Endodermal cell (in vitro differentiated cells): ENCODE measurements at regions not wholly inside any gene's neighbourhood (a gene's known extent, or its start where the extent isn't known, plus 50 kb on each side); places are given as distances from the start of the nearest gene placed in this dataset.

Experiments
- DNase-seq: peaks from one replicate; pipeline ENCODE4 v3.0.0-alpha.2; 2017
- H3K27ac ChIP-seq: 2 replicates; pipeline ENCODE4 v1.5.1; 2013; ENCODE audit warnings: mild to moderate bottlenecking, low read depth, low read length, moderate library complexity
- H3K27me3 ChIP-seq: 2 replicates; pipeline ENCODE4 v1.6.1; 2013; ENCODE audit warnings: mild to moderate bottlenecking, low read length, moderate library complexity; ENCODE audit not compliant: insufficient read depth, control insufficient read depth, poor library complexity, severe bottlenecking
- H3K36me3 ChIP-seq: 2 replicates; pipeline ENCODE4 v1.7.0; 2013; ENCODE audit warnings: mild to moderate bottlenecking, low read length, moderate library complexity; ENCODE audit not compliant: control insufficient read depth, insufficient read depth
- H3K4me1 ChIP-seq: one replicate; pipeline ENCODE4 v1.7.0; 2013; ENCODE audit warnings: low read length; ENCODE audit not compliant: control insufficient read depth, insufficient read depth
- H3K4me3 ChIP-seq: 2 replicates; pipeline ENCODE4 v1.5.1; 2013; ENCODE audit warnings: mild to moderate bottlenecking, low read length, moderate library complexity
- H3K9ac ChIP-seq: 2 replicates; pipeline ENCODE4 v1.6.1; 2013; ENCODE audit warnings: mild to moderate bottlenecking, low read length, moderate library complexity; ENCODE audit not compliant: poor library complexity, severe bottlenecking; ENCODE audit errors: extremely low read depth
- H3K9me3 ChIP-seq: 2 replicates; pipeline ENCODE4 v1.6.1; 2013; ENCODE audit warnings: mild to moderate bottlenecking, low read length, moderate library complexity; ENCODE audit not compliant: control insufficient read depth
- H3K27ac Mint-ChIP-seq: 2 replicates; pipeline ENCODE4 v1.8.0; 2020; ENCODE audit warnings: mixed read lengths
- H3K27me3 Mint-ChIP-seq: 2 replicates; pipeline ENCODE4 v1.8.0; 2021; ENCODE audit warnings: mild to moderate bottlenecking, mixed read lengths; ENCODE audit not compliant: insufficient read depth
- H3K36me3 Mint-ChIP-seq: 2 replicates; pipeline ENCODE4 v1.8.0; 2020; ENCODE audit warnings: low read depth, mixed read lengths
- H3K4me1 Mint-ChIP-seq: 2 replicates; pipeline ENCODE4 v1.8.0; 2020; ENCODE audit warnings: mixed read lengths
- H3K4me3 Mint-ChIP-seq: 2 replicates; pipeline ENCODE4 v1.8.0; 2020; ENCODE audit warnings: mild to moderate bottlenecking, moderate library complexity, mixed read lengths
- H3K9me3 Mint-ChIP-seq: 2 replicates; pipeline ENCODE4 v1.8.0; 2020; ENCODE audit warnings: mild to moderate bottlenecking, mixed read lengths
- WGBS, 2 experiments: methylation state at CpG; one replicate each; pipeline versions ENCODE4 v1.1.5 to v1.1.7; 2013; ENCODE audit warnings: missing lambda C conversion rate in 2 of 2, mixed read lengths in 1 of 2; ENCODE audit not compliant: insufficient coverage in 1 of 2, insufficient read length in 1 of 2; 5-methylcytosine and 5-hydroxymethylcytosine counted together
- TF ChIP-seq, protein P1 (sequence below): fragments of 200-600 bp; sonication (generic); conservative IDR thresholded peaks from 2 replicates; pipeline ENCODE4 v1.5.0; 2021; ENCODE audit warnings: antibody characterized with exemption, mild to moderate bottlenecking

DNA sequence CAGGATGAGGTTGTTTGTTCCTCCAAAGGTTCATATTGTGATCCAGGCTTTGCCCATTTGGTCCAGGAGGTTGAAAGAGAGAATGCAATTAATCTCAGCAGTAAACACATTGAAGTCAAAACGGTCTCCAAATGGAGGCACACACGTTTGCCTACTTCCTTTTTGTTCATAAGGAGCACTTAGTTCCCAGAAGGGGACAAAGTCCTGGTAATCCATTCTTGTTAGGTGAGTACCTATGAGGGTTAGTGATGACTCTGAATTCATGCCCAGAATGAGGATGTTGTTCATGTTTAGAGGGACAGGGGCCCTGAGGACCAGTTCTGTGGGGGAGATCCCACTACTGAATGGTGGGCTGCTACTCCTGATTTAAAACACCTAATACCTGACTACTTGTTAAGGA lies 177.7 kb downstream of the ALDH1A2 start:
- 94% methylated on average over 2 of the region's 2 CpGs; no CpG with 5 or more reads in 1 of the 2 experiments for WGBS, 2 experiments
- Histone ChIP-seq H3K4me3 (no peak overlapping the region), H3K36me3 (no peaks in the 10 kb centered on the region), H3K9ac (no peak overlapping the region), H3K27me3 (peaks cover 8% of the 10 kb centered on the region), H3K9me3 (peaks cover 12% of the 10 kb centered on the region), H3K4me1 (no peaks in the 10 kb centered on the region), H3K27ac (no peak overlapping the region)
- Mint-ChIP-seq H3K9me3 (peaks cover 7% of the 10 kb centered on the region), H3K4me3 (no peak overlapping the region), H3K27ac (no peak overlapping the region), H3K4me1 (no peaks in the 10 kb centered on the region), H3K36me3 (no peaks in the 10 kb centered on the region), H3K27me3 (peaks cover 12% of the 10 kb centered on the region)
- TF ChIP-seq, protein P1, sequence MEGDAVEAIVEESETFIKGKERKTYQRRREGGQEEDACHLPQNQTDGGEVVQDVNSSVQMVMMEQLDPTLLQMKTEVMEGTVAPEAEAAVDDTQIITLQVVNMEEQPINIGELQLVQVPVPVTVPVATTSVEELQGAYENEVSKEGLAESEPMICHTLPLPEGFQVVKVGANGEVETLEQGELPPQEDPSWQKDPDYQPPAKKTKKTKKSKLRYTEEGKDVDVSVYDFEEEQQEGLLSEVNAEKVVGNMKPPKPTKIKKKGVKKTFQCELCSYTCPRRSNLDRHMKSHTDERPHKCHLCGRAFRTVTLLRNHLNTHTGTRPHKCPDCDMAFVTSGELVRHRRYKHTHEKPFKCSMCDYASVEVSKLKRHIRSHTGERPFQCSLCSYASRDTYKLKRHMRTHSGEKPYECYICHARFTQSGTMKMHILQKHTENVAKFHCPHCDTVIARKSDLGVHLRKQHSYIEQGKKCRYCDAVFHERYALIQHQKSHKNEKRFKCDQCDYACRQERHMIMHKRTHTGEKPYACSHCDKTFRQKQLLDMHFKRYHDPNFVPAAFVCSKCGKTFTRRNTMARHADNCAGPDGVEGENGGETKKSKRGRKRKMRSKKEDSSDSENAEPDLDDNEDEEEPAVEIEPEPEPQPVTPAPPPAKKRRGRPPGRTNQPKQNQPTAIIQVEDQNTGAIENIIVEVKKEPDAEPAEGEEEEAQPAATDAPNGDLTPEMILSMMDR = no peak
- DNase-seq = no peak

DNA sequence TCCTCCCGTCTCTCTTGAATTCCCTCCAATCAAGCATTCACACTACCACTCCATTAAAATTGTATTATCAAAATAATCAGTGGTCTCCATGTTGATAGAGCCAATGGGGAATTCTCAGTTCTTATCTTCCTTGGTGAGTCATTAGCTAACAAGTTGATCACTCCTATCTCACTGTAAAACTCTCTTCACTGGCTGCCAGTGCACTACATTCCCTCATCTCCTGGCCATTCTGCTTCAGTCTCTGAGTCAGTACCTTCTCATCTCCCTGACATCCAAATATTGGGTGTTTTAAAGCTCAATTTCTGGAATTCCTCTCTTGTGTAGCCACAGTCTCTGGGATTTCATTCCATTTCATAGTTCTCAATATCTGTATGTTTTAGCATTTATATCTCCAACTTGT lies 175.2 kb downstream of the ALDH1A2 start:
- H3K27ac Mint-ChIP-seq = no peak overlapping the region
- H3K36me3 ChIP-seq = no peaks in the 10 kb centered on the region
- peaks cover 7% of the 10 kb centered on the region for H3K9me3 Mint-ChIP-seq
- peaks cover under 1% of the 10 kb centered on the region for H3K27me3 ChIP-seq
- DNase-seq = no peak
- H3K27ac ChIP-seq = no peak overlapping the region
- H3K9ac ChIP-seq = no peak overlapping the region
- no peaks in the 10 kb centered on the region for H3K36me3 Mint-ChIP-seq
- TF ChIP-seq, protein P1 = no peak
- no peak overlapping the region for H3K4me3 ChIP-seq
- H3K27me3 Mint-ChIP-seq = peaks cover 2% of the 10 kb centered on the region
- 80 to 85% methylated on average over 1 of the region's 1 CpG for WGBS, 2 experiments
- no peaks in the 10 kb centered on the region for H3K4me1 ChIP-seq
- H3K4me3 Mint-ChIP-seq = no peak overlapping the region
- H3K9me3 ChIP-seq = peaks cover 12% of the 10 kb centered on the region
- no peaks in the 10 kb centered on the region for H3K4me1 Mint-ChIP-seq

DNA sequence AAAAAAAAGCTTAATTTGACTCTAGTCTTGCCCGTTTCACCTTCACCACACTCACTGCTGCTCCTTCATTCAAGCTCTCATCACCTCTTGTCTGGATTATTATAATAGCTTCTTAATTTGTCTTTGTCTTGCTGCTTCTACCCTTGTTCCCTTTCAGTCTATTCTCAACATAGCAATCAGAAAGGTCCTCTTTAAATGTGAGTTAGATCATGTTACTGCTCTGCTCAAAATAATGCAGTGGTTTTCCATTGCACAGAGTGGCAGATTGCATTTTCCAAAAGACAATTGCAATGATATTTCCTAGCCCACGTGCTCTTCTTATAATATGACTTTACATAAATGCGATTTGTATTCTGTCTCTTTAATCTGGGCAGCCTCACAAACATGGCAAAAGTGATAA lies 174.6 kb downstream of the ALDH1A2 start:
- Histone ChIP-seq H3K27me3 (no peaks in the 10 kb centered on the region), H3K9ac (no peak overlapping the region), H3K27ac (no peak overlapping the region), H3K9me3 (peaks cover 12% of the 10 kb centered on the region), H3K4me1 (no peaks in the 10 kb centered on the region), H3K36me3 (no peaks in the 10 kb centered on the region), H3K4me3 (peak overlapping the region; percentile 12)
- Mint-ChIP-seq H3K27ac (no peak overlapping the region), H3K4me3 (no peak overlapping the region), H3K36me3 (no peaks in the 10 kb centered on the region), H3K9me3 (peaks cover 7% of the 10 kb centered on the region), H3K4me1 (no peaks in the 10 kb centered on the region), H3K27me3 (no peaks in the 10 kb centered on the region)
- TF ChIP-seq, protein P1 = no peak
- no peak for DNase-seq
- 95 to 100% methylated on average over 3 of the region's 3 CpGs for WGBS, 2 experiments
